ENCODE measurements at regions not wholly inside any gene's neighbourhood (a gene's known extent, or its start where the extent isn't known, plus 50 kb on each side); places are given as distances from the start of the nearest gene placed in this dataset.

- H3K9me3 Mint-ChIP-seq = no peaks in the 10 kb centered on the region
- no peaks in the 10 kb centered on the region for H3K36me3 Mint-ChIP-seq
- DNase-seq = no peak
- no peak overlapping the region for H3K4me3 Mint-ChIP-seq
- H3K27ac Mint-ChIP-seq = no peak overlapping the region
- H3K27me3 Mint-ChIP-seq = no peaks in the 10 kb centered on the region
- H3K4me1 Mint-ChIP-seq = peaks cover 5% of the 10 kb centered on the region
These were observed 251.2 kb downstream of the SHQ1 start for GRCh38 chr3:72597043-72597442.

DNA sequence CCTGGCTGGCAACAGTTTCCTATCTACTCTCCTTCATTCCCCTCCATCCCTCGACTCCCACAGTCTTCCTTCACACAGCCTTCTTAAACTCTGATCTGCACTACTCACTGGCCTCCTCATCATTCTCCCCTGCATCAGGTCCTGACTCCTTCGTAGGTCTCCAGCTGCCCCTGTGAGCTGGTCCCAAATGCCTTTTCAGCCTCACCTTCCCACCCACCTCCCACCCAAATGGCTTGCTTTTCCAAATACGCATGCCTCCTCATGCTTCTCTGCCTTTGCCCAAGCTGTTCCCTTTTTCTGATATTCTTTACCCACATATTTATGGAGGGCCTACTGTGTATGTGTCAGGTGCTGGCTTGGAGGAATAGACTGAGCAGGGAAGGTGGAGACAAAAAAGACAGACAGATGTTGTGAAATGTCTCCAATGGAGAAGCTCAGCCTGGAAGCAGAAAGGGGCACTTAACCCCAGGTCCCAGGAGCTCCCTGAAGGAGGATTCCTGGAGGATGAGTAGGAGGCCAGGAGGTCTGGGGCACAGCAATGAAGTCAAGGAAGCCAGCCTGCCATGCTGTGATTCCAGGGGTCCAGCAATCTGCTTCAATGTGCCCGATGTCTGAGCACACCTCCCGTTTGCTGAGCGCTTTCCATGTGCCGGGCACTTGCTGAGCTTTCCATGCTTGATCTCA lies 252.2 kb downstream of the SHQ1 start:
- Mint-ChIP-seq H3K9me3 (no peaks in the 10 kb centered on the region), H3K27ac (no peak overlapping the region), H3K4me1 (peaks cover 5% of the 10 kb centered on the region), H3K36me3 (no peaks in the 10 kb centered on the region), H3K27me3 (no peaks in the 10 kb centered on the region), H3K4me3 (no peak overlapping the region)
- no peak for DNase-seq

- Mint-ChIP-seq H3K4me1 (peaks cover 5% of the 10 kb centered on the region), H3K9me3 (no peaks in the 10 kb centered on the region), H3K27ac (no peak overlapping the region), H3K27me3 (no peaks in the 10 kb centered on the region), H3K4me3 (no peak overlapping the region), H3K36me3 (no peaks in the 10 kb centered on the region)
- DNase-seq = no peak
These were observed 252.9 kb downstream of the SHQ1 start for GRCh38 chr3:72595376-72595775.

DNA sequence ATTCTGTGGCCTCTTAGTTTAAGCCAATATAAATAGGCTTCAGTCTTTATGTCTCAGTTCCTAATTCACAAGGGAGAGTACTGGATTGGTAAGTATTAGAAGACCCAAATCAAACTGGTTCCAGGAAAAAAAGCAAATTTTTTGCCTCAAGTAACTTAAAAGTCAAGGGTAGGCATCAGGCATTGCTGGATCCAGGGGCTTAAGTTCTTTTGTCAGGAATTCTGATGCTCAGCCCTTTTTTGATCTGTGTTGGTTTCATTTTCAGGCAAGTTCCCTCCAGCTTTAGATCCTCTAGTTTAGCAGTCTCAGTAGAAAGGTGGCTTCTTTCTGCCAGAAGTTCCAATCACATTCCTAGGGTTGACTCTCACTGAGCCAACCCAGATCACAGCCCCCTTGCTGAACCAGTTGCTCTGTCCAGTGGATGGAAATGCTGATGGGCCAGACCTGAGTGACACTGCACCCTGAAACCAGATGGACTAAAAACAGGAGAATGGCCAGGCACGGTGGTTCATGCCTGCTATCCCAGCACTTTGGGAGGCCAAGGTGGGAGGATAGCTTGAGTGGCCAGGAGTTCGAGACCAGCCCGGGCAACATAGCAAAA lies 253.5 kb downstream of the SHQ1 start:
- Mint-ChIP-seq H3K27me3 (no peaks in the 10 kb centered on the region), H3K27ac (peak overlapping the region; percentile 43), H3K9me3 (no peaks in the 10 kb centered on the region), H3K4me3 (no peak overlapping the region), H3K4me1 (peaks cover 5% of the 10 kb centered on the region), H3K36me3 (no peaks in the 10 kb centered on the region)
- no peak for DNase-seq

- H3K36me3 Mint-ChIP-seq = no peaks in the 10 kb centered on the region
These were observed 254.3 kb downstream of the SHQ1 start for GRCh38 chr3:72593881-72594397.

GRCh38 chr3:72591522-72592421 lies 256.5 kb downstream of the SHQ1 start:
- no peaks in the 10 kb centered on the region for H3K9me3 Mint-ChIP-seq
- no peaks in the 10 kb centered on the region for H3K27me3 Mint-ChIP-seq
- H3K4me3 Mint-ChIP-seq = no peak overlapping the region
- H3K27ac Mint-ChIP-seq = no peak overlapping the region
- peaks cover 5% of the 10 kb centered on the region for H3K4me1 Mint-ChIP-seq
- no peak for DNase-seq
- H3K36me3 Mint-ChIP-seq = no peaks in the 10 kb centered on the region

More at GRCh38 chr3:72593881-72594397, 254.3 kb downstream of the SHQ1 start:
- Mint-ChIP-seq H3K27me3 (no peaks in the 10 kb centered on the region), H3K9me3 (no peaks in the 10 kb centered on the region), H3K4me3 (no peak overlapping the region), H3K4me1 (peaks cover 5% of the 10 kb centered on the region), H3K27ac (no peak overlapping the region)
- DNase-seq = no peak

GRCh38 chr3:72590732-72591221 lies 257.5 kb downstream of the SHQ1 start:
- H3K27me3 Mint-ChIP-seq = no peaks in the 10 kb centered on the region
- no peak overlapping the region for H3K4me3 Mint-ChIP-seq
- no peaks in the 10 kb centered on the region for H3K9me3 Mint-ChIP-seq
- H3K4me1 Mint-ChIP-seq = peaks cover 5% of the 10 kb centered on the region
- H3K27ac Mint-ChIP-seq = no peak overlapping the region
- H3K36me3 Mint-ChIP-seq = no peaks in the 10 kb centered on the region
- no peak for DNase-seq

- Mint-ChIP-seq H3K9me3 (no peaks in the 10 kb centered on the region), H3K4me3 (no peak overlapping the region), H3K27ac (no peak overlapping the region), H3K4me1 (no peaks in the 10 kb centered on the region), H3K36me3 (no peaks in the 10 kb centered on the region), H3K27me3 (no peaks in the 10 kb centered on the region)
- no peak for DNase-seq
These were observed 261.0 kb downstream of the SHQ1 start for GRCh38 chr3:72587282-72587681.

DNA sequence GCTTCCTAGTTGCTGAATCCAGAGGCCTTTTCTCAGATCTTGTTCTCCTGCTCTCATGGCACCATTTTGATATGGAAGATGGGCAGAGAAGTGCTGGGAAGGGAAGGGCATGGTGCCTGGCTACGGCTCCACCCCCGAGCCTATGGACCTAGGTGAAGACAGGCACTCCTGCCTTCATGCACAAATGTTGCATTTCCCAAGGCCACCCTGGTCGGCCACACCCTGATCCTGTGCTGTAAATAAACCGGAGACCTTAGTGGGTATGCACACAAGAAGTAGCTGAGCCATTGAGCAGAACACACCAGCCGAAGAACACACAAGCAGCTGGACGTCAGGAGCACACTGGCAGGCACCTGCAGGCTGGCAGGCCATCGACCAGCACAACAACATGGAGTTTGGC lies 261.6 kb downstream of the SHQ1 start:
- H3K36me3 Mint-ChIP-seq = no peaks in the 10 kb centered on the region
- DNase-seq = no peak
- H3K27ac Mint-ChIP-seq = no peak overlapping the region
- no peaks in the 10 kb centered on the region for H3K9me3 Mint-ChIP-seq
- no peak overlapping the region for H3K4me3 Mint-ChIP-seq
- H3K4me1 Mint-ChIP-seq = no peaks in the 10 kb centered on the region
- H3K27me3 Mint-ChIP-seq = no peaks in the 10 kb centered on the region

DNA sequence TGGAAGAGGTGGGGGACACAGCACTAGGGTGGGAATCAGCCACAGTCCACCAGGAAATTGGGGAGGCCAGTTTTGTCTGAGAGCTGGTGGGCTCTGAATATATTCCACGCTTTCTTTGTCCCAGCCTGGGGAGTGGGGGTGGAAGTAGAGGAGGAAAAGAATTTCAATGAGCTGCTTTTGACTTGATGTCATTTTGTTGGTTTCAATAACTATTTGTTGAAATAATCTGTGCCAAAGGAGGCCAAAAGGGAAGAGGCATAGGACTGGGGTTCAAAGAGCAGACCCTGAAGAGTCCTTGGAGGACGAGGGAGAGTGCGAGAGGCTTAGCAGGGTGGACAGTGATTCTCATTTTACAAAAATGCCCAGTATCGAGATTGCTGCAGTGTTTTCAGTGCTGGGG lies 262.3 kb downstream of the SHQ1 start:
- Mint-ChIP-seq H3K27me3 (no peaks in the 10 kb centered on the region), H3K4me1 (no peaks in the 10 kb centered on the region), H3K27ac (no peak overlapping the region), H3K36me3 (no peaks in the 10 kb centered on the region), H3K9me3 (no peaks in the 10 kb centered on the region), H3K4me3 (no peak overlapping the region)
- DNase-seq = no peak

DNA sequence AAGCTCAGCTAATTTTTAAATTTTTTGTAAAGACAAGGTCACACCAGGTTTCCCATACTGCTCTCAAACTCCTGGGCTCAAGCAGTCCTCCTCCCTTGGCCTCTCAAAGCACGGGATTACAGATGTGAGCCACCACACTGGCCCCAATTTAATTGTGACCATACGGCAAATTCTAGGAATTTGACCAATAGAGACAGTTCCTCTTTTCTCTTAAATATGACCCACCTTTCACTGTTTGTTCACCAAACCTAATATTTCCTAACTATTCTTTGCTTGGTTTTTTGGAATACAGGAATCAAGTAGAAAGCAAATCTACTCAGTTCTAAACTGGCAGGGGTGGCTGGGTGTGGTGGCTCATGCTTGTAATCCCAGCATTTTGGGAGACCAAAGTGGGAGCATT lies 264.0 kb downstream of the SHQ1 start:
- Mint-ChIP-seq H3K9me3 (no peaks in the 10 kb centered on the region), H3K4me3 (no peak overlapping the region), H3K27ac (no peak overlapping the region), H3K4me1 (no peaks in the 10 kb centered on the region), H3K27me3 (no peaks in the 10 kb centered on the region), H3K36me3 (no peaks in the 10 kb centered on the region)
- no peak for DNase-seq

DNA sequence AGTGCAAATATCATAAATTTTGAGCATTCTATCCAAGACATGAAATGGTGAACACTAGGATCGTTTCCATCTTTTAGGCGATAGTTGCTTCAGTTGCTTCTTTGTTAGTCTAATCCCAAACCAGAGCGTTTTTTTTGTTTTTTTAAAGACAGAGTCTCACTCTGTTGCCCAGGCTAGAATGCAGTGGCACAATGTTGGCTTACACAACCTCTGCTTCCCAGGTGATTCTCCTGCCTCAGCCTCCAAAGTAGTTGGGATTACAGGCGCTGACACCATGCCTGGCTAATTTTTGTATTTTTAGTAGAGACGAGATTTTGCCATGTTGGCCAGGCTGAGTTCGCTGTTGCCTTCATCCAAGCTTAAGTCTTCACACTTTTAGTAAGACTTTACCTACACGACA lies 265.3 kb downstream of the SHQ1 start:
- no peaks in the 10 kb centered on the region for H3K27me3 Mint-ChIP-seq
- H3K9me3 Mint-ChIP-seq = no peaks in the 10 kb centered on the region
- DNase-seq = no peak
- H3K4me3 Mint-ChIP-seq = no peak overlapping the region
- H3K4me1 Mint-ChIP-seq = no peaks in the 10 kb centered on the region
- H3K27ac Mint-ChIP-seq = no peak overlapping the region
- H3K36me3 Mint-ChIP-seq = no peaks in the 10 kb centered on the region

DNA sequence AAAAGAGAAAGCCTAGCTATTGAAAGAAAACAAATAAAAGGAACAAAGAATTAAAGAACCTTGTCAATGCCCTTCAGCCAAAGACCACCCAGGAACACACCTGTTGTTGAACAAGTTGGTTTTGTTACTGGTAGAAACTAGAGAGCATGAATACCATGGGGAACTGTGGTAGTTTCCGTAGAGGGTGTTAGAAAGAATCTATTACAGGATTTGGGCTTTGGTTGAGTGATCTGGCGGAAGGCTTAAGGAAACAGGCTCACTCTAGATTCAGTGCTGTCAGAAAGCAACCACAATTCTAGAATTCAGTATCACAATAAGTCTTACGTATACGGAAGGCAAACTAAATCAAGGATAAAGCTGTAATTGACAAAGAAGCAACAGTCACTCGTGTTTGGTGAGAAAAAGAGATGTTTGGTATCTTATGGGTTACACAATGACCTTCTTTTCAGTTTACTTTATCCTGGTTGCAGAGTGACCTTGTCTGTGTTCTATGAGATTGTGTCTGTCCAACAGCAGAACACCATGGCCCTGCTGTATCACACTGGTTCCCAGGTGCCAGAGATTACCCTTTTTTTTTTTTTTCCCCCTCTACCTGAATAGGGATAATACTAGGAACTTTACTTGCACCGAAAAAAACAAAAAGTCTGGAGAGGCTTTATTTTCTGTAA lies 265.9 kb downstream of the SHQ1 start:
- DNase-seq = no peak
- no peak overlapping the region for H3K4me3 Mint-ChIP-seq
- peaks cover 3% of the 10 kb centered on the region for H3K27me3 Mint-ChIP-seq
- H3K36me3 Mint-ChIP-seq = no peaks in the 10 kb centered on the region
- no peaks in the 10 kb centered on the region for H3K4me1 Mint-ChIP-seq
- no peaks in the 10 kb centered on the region for H3K9me3 Mint-ChIP-seq
- H3K27ac Mint-ChIP-seq = no peak overlapping the region

- Mint-ChIP-seq H3K4me1 (no peaks in the 10 kb centered on the region), H3K9me3 (no peaks in the 10 kb centered on the region), H3K27me3 (peaks cover 4% of the 10 kb centered on the region), H3K4me3 (no peak overlapping the region), H3K27ac (no peak overlapping the region), H3K36me3 (no peaks in the 10 kb centered on the region)
- DNase-seq = no peak
These were observed 267.3 kb downstream of the SHQ1 start for GRCh38 chr3:72580900-72581299.

Measured in activated naive CD8-positive, alpha-beta T cell treated with anti-CD3 and anti-CD28 coated beads for 36 hours (primary cell).